GM21515 (cell line): ENCODE measurements at regions not wholly inside any gene's neighbourhood (a gene's known extent, or its start where the extent isn't known, plus 50 kb on each side); places are given as distances from the start of the nearest gene placed in this dataset.
"Not testable (repeated sequence)": the region's sequence is repeated elsewhere in the genome, so short reads cannot be mapped to it uniquely, and the experiment has no call there.

ENCODE experiments used
- ATAC-seq: cut with Tn5 transposase; IDR thresholded peaks from one replicate; pipeline ENCODE4 v1.9.1; 2021; ENCODE audit not compliant: unreplicated experiment

- ATAC-seq: no peak
Observed at GRCh38 chr4:123624959-123625358, 228.4 kb downstream of the SPRY1 start.

- no peak for ATAC-seq
Observed at GRCh38 chr4:123628288-123628687, 231.7 kb downstream of the SPRY1 start.

GRCh38 chr4:123631786-123632692 is 235.4 kb downstream of the SPRY1 start:
- ATAC-seq: no peak

- ATAC-seq: no peak
Observed at GRCh38 chr4:123632693-123633030, 236.1 kb downstream of the SPRY1 start.

GRCh38 chr4:123638834-123639233 is 242.2 kb downstream of the SPRY1 start:
- no peak for ATAC-seq

GRCh38 chr4:123640271-123640670 is 243.7 kb downstream of the SPRY1 start:
- no peak for ATAC-seq

- no peak for ATAC-seq
Observed at GRCh38 chr4:123640824-123641223, 244.2 kb downstream of the SPRY1 start.

- ATAC-seq: no peak
Observed at GRCh38 chr4:123643691-123644090, 247.1 kb downstream of the SPRY1 start.

GRCh38 chr4:123649250-123649644 is 252.7 kb downstream of the SPRY1 start:
- ATAC-seq: no peak

GRCh38 chr4:123649645-123650391 is 253.2 kb downstream of the SPRY1 start:
- ATAC-seq: no peak

GRCh38 chr4:123651066-123651465 is 254.5 kb downstream of the SPRY1 start:
- no peak for ATAC-seq

- ATAC-seq: no peak
Observed at GRCh38 chr4:123651536-123652180, 255.1 kb downstream of the SPRY1 start.

GRCh38 chr4:123652476-123652875 is 255.9 kb downstream of the SPRY1 start:
- ATAC-seq: no peak

GRCh38 chr4:123653236-123653635 is 256.6 kb downstream of the SPRY1 start:
- no peak for ATAC-seq

GRCh38 chr4:123656746-123657294 is 260.2 kb downstream of the SPRY1 start:
- ATAC-seq: not testable (repeated sequence)

GRCh38 chr4:123657606-123658005 is 261.0 kb downstream of the SPRY1 start:
- not testable (repeated sequence) for ATAC-seq

- no peak for ATAC-seq
Observed at GRCh38 chr4:123659262-123659661, 262.7 kb downstream of the SPRY1 start.

- ATAC-seq: no peak
Observed at GRCh38 chr4:123659730-123660129, 263.1 kb downstream of the SPRY1 start.

- no peak for ATAC-seq
Observed at GRCh38 chr4:123661080-123661737, 264.6 kb downstream of the SPRY1 start.

GRCh38 chr4:123662827-123663226 is 266.2 kb downstream of the SPRY1 start:
- ATAC-seq: no peak

GRCh38 chr4:123666486-123666885 is 269.9 kb downstream of the SPRY1 start:
- ATAC-seq: no peak
